HG02610 (cell line): ENCODE measurements at regions not wholly inside any gene's neighbourhood (a gene's known extent, or its start where the extent isn't known, plus 50 kb on each side); places are given as distances from the start of the nearest gene placed in this dataset.

Experiments
- ATAC-seq: cut with Tn5 transposase; IDR thresholded peaks from one replicate; pipeline ENCODE4 v1.9.1; 2021; ENCODE audit warnings: mild to moderate bottlenecking, moderate library complexity; ENCODE audit not compliant: unreplicated experiment

- ATAC-seq = peak; percentile 34
Observed at GRCh38 chr10:110355141-110355831, 50.6 kb upstream of the SMNDC1 start.

- ATAC-seq = peak; percentile 19
Observed at GRCh38 chr10:110355922-110356627, 51.4 kb upstream of the SMNDC1 start.

GRCh38 chr10:110356628-110357245 lies 52.0 kb upstream of the SMNDC1 start:
- ATAC-seq = peak; percentile 80

- ATAC-seq = peak; percentile 24
Observed at GRCh38 chr10:110357252-110357780, 52.6 kb upstream of the SMNDC1 start.

GRCh38 chr10:110357871-110358270 lies 53.2 kb upstream of the SMNDC1 start:
- ATAC-seq = no peak

- ATAC-seq = no peak
Observed at GRCh38 chr10:110358278-110358677, 53.6 kb upstream of the SMNDC1 start.

GRCh38 chr10:110358869-110359629 lies 54.3 kb upstream of the SMNDC1 start:
- ATAC-seq = no peak

- ATAC-seq = no peak
Observed at GRCh38 chr10:110360857-110361474, 56.2 kb upstream of the SMNDC1 start.

- peak; percentile 43 for ATAC-seq
Observed at GRCh38 chr10:110361800-110362456, 57.2 kb upstream of the SMNDC1 start.

- no peak for ATAC-seq
Observed at GRCh38 chr10:110363572-110364411, 59.1 kb upstream of the SMNDC1 start.

GRCh38 chr10:110364531-110364937 lies 59.8 kb upstream of the SMNDC1 start:
- no peak for ATAC-seq

- no peak for ATAC-seq
Observed at GRCh38 chr10:110365356-110366143, 60.8 kb upstream of the SMNDC1 start.

GRCh38 chr10:110366635-110367034 lies 61.9 kb upstream of the SMNDC1 start:
- no peak for ATAC-seq

GRCh38 chr10:110368002-110368401 lies 63.3 kb upstream of the SMNDC1 start:
- peak; percentile 68 for ATAC-seq

- ATAC-seq = no peak
Observed at GRCh38 chr10:110368556-110368955, 63.8 kb upstream of the SMNDC1 start.

- no peak for ATAC-seq
Observed at GRCh38 chr10:110370006-110370405, 65.3 kb upstream of the SMNDC1 start.

GRCh38 chr10:110372656-110373055 lies 67.9 kb upstream of the SMNDC1 start:
- no peak for ATAC-seq

GRCh38 chr10:110373059-110373458 lies 68.3 kb upstream of the SMNDC1 start:
- ATAC-seq = no peak
